MM.1S (cell line): ENCODE measurements at regions not wholly inside any gene's neighbourhood (a gene's known extent, or its start where the extent isn't known, plus 50 kb on each side); places are given as distances from the start of the nearest gene placed in this dataset.

Source experiments
- DNase-seq: peaks from one replicate; pipeline ENCODE4 v3.0.0-alpha.2; 2015
- H2AFZ ChIP-seq: fragments of 300-600 bp; sonication (generic); 2 replicates; pipeline ENCODE4 v1.6.0; 2016; ENCODE audit warnings: antibody characterized with exemption, low read length
- H3F3A ChIP-seq: fragments of 300-600 bp; sonication (generic); 2 replicates; pipeline ENCODE4 v1.6.1; 2016; ENCODE audit warnings: mild to moderate bottlenecking, antibody characterized with exemption, low read length, moderate library complexity, mixed read lengths; ENCODE audit not compliant: insufficient read depth
- H3K27ac ChIP-seq: fragments of 300-600 bp; sonication (generic); 2 replicates; pipeline ENCODE4 v1.5.1; 2016; ENCODE audit warnings: mild to moderate bottlenecking, low read length
- H3K27me3 ChIP-seq: fragments of 300-600 bp; sonication (generic); replicated peaks from 2 replicates; pipeline ENCODE4 v1.6.0; 2016; ENCODE audit warnings: low read length; ENCODE audit not compliant: insufficient read depth
- H3K36me3 ChIP-seq: fragments of 300-600 bp; sonication (generic); replicated peaks from 2 replicates; pipeline ENCODE4 v1.6.1; 2016; ENCODE audit warnings: mild to moderate bottlenecking, low read length, mixed read lengths; ENCODE audit not compliant: insufficient read depth
- H3K4me1 ChIP-seq: fragments of 300-600 bp; sonication (generic); 2 replicates; pipeline ENCODE4 v1.6.1; 2016; ENCODE audit warnings: low read length, mixed read lengths
- H3K4me2 ChIP-seq: fragments of 300-600 bp; sonication (generic); 2 replicates; pipeline ENCODE4 v1.6.0; 2016; ENCODE audit warnings: low read depth, low read length
- H3K4me3 ChIP-seq: fragments of 300-600 bp; sonication (generic); 2 replicates; pipeline ENCODE4 v1.5.1; 2016; ENCODE audit warnings: low read length, mixed read lengths
- H3K79me2 ChIP-seq: fragments of 300-600 bp; sonication (generic); 2 replicates; pipeline ENCODE4 v1.6.1; 2016; ENCODE audit warnings: mixed run types, low read length, mixed read lengths
- H3K9ac ChIP-seq: fragments of 300-600 bp; sonication (generic); 2 replicates; pipeline ENCODE4 v1.6.1; 2016; ENCODE audit warnings: low read length, mixed read lengths
- H3K9me2 ChIP-seq: fragments of 300-600 bp; sonication (generic); replicated peaks from 2 replicates; pipeline ENCODE4 v1.6.1; 2016; ENCODE audit warnings: mild to moderate bottlenecking, low read length, mixed read lengths; ENCODE audit not compliant: insufficient read depth
- H3K9me3 ChIP-seq: fragments of 300-600 bp; sonication (generic); replicated peaks from 2 replicates; pipeline ENCODE4 v1.6.1; 2016; ENCODE audit warnings: mild to moderate bottlenecking, low read length, mixed read lengths; ENCODE audit not compliant: insufficient read depth
- H4K20me1 ChIP-seq: fragments of 300-600 bp; sonication (generic); 2 replicates; pipeline ENCODE4 v1.6.1; 2016; ENCODE audit warnings: mild to moderate bottlenecking, low read length, moderate library complexity, mixed read lengths; ENCODE audit not compliant: insufficient read depth
- EZH2 ChIP-seq: fragments of 300-600 bp; sonication (generic); optimal IDR thresholded peaks from 2 replicates; pipeline ENCODE3; 2017; ENCODE audit warnings: low read depth, mild to moderate bottlenecking, antibody characterized with exemption, low read length, mixed read lengths
- EZH2phosphoT487 ChIP-seq: fragments of 300-600 bp; sonication (generic); IDR thresholded peaks from 2 replicates; pipeline ENCODE4 v1.6.1; 2018; ENCODE audit warnings: antibody characterized with exemption, low read length
- TF ChIP-seq, protein P1 (sequence below): fragments of 300-600 bp; sonication (generic); IDR thresholded peaks from 2 replicates; pipeline ENCODE4 v1.5.1; 2016; ENCODE audit warnings: antibody characterized with exemption, low read length, mixed read lengths

DNA sequence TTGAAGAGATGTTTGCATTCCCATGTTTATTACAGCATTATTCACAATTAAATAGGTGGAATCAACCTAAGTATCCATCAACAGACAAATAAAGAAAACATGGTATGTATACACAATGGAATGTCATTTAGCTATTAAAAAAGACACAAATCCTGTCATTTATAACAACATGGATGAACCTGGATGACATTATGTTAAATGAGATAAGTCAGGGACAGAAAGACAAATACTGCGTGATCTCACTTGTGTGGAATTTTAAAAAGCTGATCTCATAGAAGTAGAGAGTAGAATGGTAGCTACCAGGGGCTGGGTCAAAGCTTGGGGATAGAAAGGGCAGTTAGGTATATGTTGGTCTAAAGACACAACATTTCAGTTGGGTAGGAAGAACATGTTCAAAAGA lies 376.3 kb downstream of the EPHA4 start:
- DNase-seq, result no peak
- H3K4me2 ChIP-seq, result no peak overlapping the region
- H3K9me2 ChIP-seq, result no peaks in the 10 kb centered on the region
- H3K79me2 ChIP-seq, result no peaks in the 10 kb centered on the region
- no peaks in the 10 kb centered on the region for H3K36me3 ChIP-seq
- H3K9ac ChIP-seq, result no peak overlapping the region
- H2AFZ ChIP-seq, result no peak overlapping the region
- H3K4me3 ChIP-seq, result no peak overlapping the region
- H3K4me1 ChIP-seq, result no peaks in the 10 kb centered on the region
- H4K20me1 ChIP-seq, result no peaks in the 10 kb centered on the region
- no peaks in the 10 kb centered on the region for H3K9me3 ChIP-seq
- TF ChIP-seq EZH2phosphoT487 (no peak), EZH2 (no peak)
- TF ChIP-seq, protein P1, sequence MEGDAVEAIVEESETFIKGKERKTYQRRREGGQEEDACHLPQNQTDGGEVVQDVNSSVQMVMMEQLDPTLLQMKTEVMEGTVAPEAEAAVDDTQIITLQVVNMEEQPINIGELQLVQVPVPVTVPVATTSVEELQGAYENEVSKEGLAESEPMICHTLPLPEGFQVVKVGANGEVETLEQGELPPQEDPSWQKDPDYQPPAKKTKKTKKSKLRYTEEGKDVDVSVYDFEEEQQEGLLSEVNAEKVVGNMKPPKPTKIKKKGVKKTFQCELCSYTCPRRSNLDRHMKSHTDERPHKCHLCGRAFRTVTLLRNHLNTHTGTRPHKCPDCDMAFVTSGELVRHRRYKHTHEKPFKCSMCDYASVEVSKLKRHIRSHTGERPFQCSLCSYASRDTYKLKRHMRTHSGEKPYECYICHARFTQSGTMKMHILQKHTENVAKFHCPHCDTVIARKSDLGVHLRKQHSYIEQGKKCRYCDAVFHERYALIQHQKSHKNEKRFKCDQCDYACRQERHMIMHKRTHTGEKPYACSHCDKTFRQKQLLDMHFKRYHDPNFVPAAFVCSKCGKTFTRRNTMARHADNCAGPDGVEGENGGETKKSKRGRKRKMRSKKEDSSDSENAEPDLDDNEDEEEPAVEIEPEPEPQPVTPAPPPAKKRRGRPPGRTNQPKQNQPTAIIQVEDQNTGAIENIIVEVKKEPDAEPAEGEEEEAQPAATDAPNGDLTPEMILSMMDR, result no peak
- no peaks in the 10 kb centered on the region for H3K27me3 ChIP-seq
- no peaks in the 10 kb centered on the region for H3F3A ChIP-seq
- H3K27ac ChIP-seq, result no peak overlapping the region

DNA sequence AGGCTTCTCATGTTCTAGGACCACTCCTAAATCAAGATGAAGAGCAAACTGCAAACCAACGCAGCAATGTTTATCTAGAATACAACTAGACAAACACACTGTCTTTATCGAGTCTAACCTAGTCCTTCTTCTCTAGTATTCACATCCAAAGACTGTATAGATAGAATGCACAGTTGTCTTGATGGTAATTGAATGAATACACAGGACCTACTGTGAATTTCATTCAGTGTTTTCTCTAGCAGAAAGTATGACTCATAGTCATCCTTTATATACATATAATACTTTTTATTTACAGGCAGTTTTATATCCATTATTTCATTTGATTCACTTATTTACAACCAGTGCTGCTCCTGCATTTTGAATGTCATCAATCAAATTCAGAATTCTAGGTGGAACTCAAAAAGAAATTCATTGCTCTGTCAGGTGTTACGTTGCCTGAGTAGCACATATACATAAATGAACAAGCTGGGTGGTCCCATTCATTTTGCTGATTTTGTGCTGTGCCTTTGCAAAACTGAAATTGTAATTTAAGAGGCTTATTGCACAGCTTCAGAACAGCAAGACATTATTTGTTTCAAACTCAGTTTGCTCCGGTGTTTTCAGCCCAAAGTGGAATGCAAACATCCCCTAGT lies 374.8 kb downstream of the EPHA4 start:
- Histone ChIP-seq H3K79me2 (no peaks in the 10 kb centered on the region), H3K27ac (no peak overlapping the region), H4K20me1 (no peaks in the 10 kb centered on the region), H2AFZ (no peak overlapping the region), H3K36me3 (no peaks in the 10 kb centered on the region), H3K9me2 (no peaks in the 10 kb centered on the region), H3K27me3 (no peaks in the 10 kb centered on the region), H3F3A (no peaks in the 10 kb centered on the region), H3K9ac (no peak overlapping the region), H3K4me3 (no peak overlapping the region), H3K4me1 (peaks cover under 1% of the 10 kb centered on the region; the same call in 1 of the 2 replicates), H3K4me2 (no peak overlapping the region), H3K9me3 (no peaks in the 10 kb centered on the region)
- DNase-seq, result no peak
- no peak for TF ChIP-seq EZH2
- TF ChIP-seq, protein P1, result no peak
- no peak for TF ChIP-seq EZH2phosphoT487

DNA sequence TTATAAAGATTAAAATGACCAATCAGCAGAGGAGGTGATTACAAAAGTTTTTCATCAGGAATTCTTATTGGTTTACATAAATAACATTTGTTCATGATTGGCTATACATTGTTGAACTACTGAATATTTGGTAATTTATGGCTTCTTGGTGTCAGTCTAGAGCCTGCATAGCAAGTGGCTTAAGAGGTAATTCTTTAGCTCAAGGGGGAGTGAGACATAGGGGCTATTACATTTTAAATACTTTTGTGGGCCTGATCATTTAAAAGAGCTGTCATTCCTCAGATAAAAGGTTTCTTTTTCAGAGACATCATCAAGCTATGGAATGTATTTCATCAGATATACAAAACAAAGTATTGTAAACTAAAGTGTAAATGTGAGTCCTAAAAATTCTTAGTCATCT lies 373.8 kb downstream of the EPHA4 start:
- no peak overlapping the region for H3K4me2 ChIP-seq
- no peaks in the 10 kb centered on the region for H3K36me3 ChIP-seq
- no peaks in the 10 kb centered on the region for H3F3A ChIP-seq
- H3K9ac ChIP-seq, result no peak overlapping the region
- H2AFZ ChIP-seq, result no peak overlapping the region
- DNase-seq, result no peak
- no peaks in the 10 kb centered on the region for H4K20me1 ChIP-seq
- H3K9me2 ChIP-seq, result no peaks in the 10 kb centered on the region
- no peak for TF ChIP-seq EZH2
- TF ChIP-seq, protein P1, result no peak
- no peak for TF ChIP-seq EZH2phosphoT487
- no peaks in the 10 kb centered on the region for H3K9me3 ChIP-seq
- no peaks in the 10 kb centered on the region for H3K79me2 ChIP-seq
- peaks cover 6% of the 10 kb centered on the region for H3K4me1 ChIP-seq
- H3K4me3 ChIP-seq, result no peak overlapping the region
- no peaks in the 10 kb centered on the region for H3K27me3 ChIP-seq
- no peak overlapping the region for H3K27ac ChIP-seq
